DOHH2 (cell line): ENCODE measurements at regions not wholly inside any gene's neighbourhood (a gene's known extent, or its start where the extent isn't known, plus 50 kb on each side); places are given as distances from the start of the nearest gene placed in this dataset.

ENCODE experiments used
- H3F3A ChIP-seq: fragments of 200-600 bp; sonication (generic), shearing (Covaris generic); 2 replicates; pipeline ENCODE4 v1.6.0; 2016; ENCODE audit warnings: antibody characterized with exemption, mild to moderate bottlenecking; ENCODE audit not compliant: control insufficient read depth, insufficient read depth
- H3K27ac ChIP-seq: fragments of 200-600 bp; sonication (generic); 2 replicates; pipeline ENCODE4 v1.5.1; 2014; ENCODE audit warnings: low read depth, mild to moderate bottlenecking, low read length, moderate library complexity
- H3K27me3 ChIP-seq: fragments of 200-600 bp; sonication (generic); 2 replicates; pipeline ENCODE4 v1.6.1; 2014; ENCODE audit warnings: mild to moderate bottlenecking, low read length, mixed read lengths; ENCODE audit not compliant: control insufficient read depth
- H3K36me3 ChIP-seq: fragments of 200-600 bp; sonication (generic); 2 replicates; pipeline ENCODE4 v1.6.1; 2014; ENCODE audit warnings: mild to moderate bottlenecking, low read length, moderate library complexity, mixed read lengths; ENCODE audit not compliant: control insufficient read depth
- H3K4me1 ChIP-seq: fragments of 200-600 bp; sonication (generic); 2 replicates; pipeline ENCODE4 v1.6.1; 2014; ENCODE audit warnings: mild to moderate bottlenecking, low read length, mixed read lengths; ENCODE audit not compliant: control insufficient read depth
- H3K4me2 ChIP-seq: fragments of 200-600 bp; sonication (generic); 2 replicates; pipeline ENCODE4 v1.6.0; 2014; ENCODE audit warnings: mild to moderate bottlenecking, low read length, moderate library complexity
- H3K4me3 ChIP-seq: fragments of 200-600 bp; sonication (generic); 2 replicates; pipeline ENCODE4 v1.5.1; 2014; ENCODE audit warnings: mild to moderate bottlenecking, low read length, mixed read lengths
- H3K79me2 ChIP-seq: fragments of 200-600 bp; sonication (generic); 2 replicates; pipeline ENCODE4 v1.6.1; 2014; ENCODE audit warnings: mild to moderate bottlenecking, low read length, mixed read lengths; ENCODE audit not compliant: control insufficient read depth
- H3K9me2 ChIP-seq: fragments of 200-600 bp; sonication (generic); replicated peaks from 2 replicates; pipeline ENCODE4 v1.6.1; 2014; ENCODE audit warnings: mild to moderate bottlenecking, low read length, mixed read lengths; ENCODE audit not compliant: control insufficient read depth
- H3K9me3 ChIP-seq: fragments of 200-600 bp; sonication (generic); 2 replicates; pipeline ENCODE4 v1.6.1; 2014; ENCODE audit warnings: antibody characterized with exemption, low read length, mixed read lengths; ENCODE audit not compliant: control insufficient read depth, insufficient read depth
- H4K20me1 ChIP-seq: fragments of 200-600 bp; sonication (generic); 2 replicates; pipeline ENCODE4 v1.6.0; 2014; ENCODE audit warnings: low read depth, mild to moderate bottlenecking, antibody characterized with exemption, low read length, moderate library complexity; ENCODE audit not compliant: control insufficient read depth, insufficient read depth
- EZH2phosphoT487 ChIP-seq: fragments of 200-600 bp; sonication (generic); IDR thresholded peaks from 2 replicates; pipeline ENCODE4 v1.6.1; 2017; ENCODE audit warnings: borderline replicate concordance, mild to moderate bottlenecking, antibody characterized with exemption, low read length, moderate library complexity, mixed read lengths
- TF ChIP-seq, protein P1 (sequence below): fragments of 200-600 bp; sonication (generic); IDR thresholded peaks from one replicate; pipeline ENCODE4 v1.5.1; 2014; ENCODE audit warnings: antibody characterized with exemption, mild to moderate bottlenecking, low read depth, low read length; ENCODE audit not compliant: poor library complexity, severe bottlenecking

DNA sequence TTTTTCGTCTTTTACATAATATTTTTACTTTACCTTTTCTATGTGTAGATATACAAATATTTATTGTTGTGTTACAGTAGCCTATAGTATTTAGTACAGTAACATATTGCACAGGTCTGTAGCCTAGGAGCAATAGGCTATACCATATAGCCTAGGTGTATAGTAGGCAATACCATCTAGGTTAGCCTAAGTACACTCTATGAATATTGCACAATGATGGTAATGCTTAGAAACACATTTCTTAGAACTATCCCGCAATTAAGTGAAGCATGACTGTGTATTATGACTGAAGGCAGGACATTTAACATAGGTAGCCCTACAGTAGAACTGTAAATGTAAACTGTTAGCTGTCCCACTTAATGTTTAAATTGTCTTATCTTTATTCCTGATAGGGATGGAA lies 964.3 kb downstream of the SLITRK1 start:
- Histone ChIP-seq H3K4me2 (no peak overlapping the region), H3K9me2 (no peaks in the 10 kb centered on the region), H3K9me3 (no peaks in the 10 kb centered on the region), H3K36me3 (no peaks in the 10 kb centered on the region), H3K79me2 (no peaks in the 10 kb centered on the region), H3F3A (no peaks in the 10 kb centered on the region), H3K27ac (no peak overlapping the region), H3K27me3 (no peaks in the 10 kb centered on the region), H4K20me1 (no peaks in the 10 kb centered on the region), H3K4me1 (no peaks in the 10 kb centered on the region), H3K4me3 (no peak overlapping the region)
- TF ChIP-seq, protein P1, sequence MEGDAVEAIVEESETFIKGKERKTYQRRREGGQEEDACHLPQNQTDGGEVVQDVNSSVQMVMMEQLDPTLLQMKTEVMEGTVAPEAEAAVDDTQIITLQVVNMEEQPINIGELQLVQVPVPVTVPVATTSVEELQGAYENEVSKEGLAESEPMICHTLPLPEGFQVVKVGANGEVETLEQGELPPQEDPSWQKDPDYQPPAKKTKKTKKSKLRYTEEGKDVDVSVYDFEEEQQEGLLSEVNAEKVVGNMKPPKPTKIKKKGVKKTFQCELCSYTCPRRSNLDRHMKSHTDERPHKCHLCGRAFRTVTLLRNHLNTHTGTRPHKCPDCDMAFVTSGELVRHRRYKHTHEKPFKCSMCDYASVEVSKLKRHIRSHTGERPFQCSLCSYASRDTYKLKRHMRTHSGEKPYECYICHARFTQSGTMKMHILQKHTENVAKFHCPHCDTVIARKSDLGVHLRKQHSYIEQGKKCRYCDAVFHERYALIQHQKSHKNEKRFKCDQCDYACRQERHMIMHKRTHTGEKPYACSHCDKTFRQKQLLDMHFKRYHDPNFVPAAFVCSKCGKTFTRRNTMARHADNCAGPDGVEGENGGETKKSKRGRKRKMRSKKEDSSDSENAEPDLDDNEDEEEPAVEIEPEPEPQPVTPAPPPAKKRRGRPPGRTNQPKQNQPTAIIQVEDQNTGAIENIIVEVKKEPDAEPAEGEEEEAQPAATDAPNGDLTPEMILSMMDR, result no peak
- no peak for TF ChIP-seq EZH2phosphoT487

GRCh38 chr13:82912564-82912963 lies 969.7 kb downstream of the SLITRK1 start:
- no peak for TF ChIP-seq EZH2phosphoT487
- TF ChIP-seq, protein P1, result no peak
- no peak overlapping the region for H3K27ac ChIP-seq
- H3K4me1 ChIP-seq, result no peaks in the 10 kb centered on the region
- H3K36me3 ChIP-seq, result no peaks in the 10 kb centered on the region
- H3F3A ChIP-seq, result no peaks in the 10 kb centered on the region
- no peak overlapping the region for H3K4me3 ChIP-seq
- no peaks in the 10 kb centered on the region for H3K9me2 ChIP-seq
- H3K79me2 ChIP-seq, result no peaks in the 10 kb centered on the region
- no peaks in the 10 kb centered on the region for H3K27me3 ChIP-seq
- no peak overlapping the region for H3K4me2 ChIP-seq
- H3K9me3 ChIP-seq, result no peaks in the 10 kb centered on the region
- H4K20me1 ChIP-seq, result no peaks in the 10 kb centered on the region

GRCh38 chr13:82905071-82905470 lies 977.2 kb downstream of the SLITRK1 start:
- H3K4me1 ChIP-seq, result no peaks in the 10 kb centered on the region
- no peak overlapping the region for H3K4me2 ChIP-seq
- H3K27me3 ChIP-seq, result no peaks in the 10 kb centered on the region
- no peaks in the 10 kb centered on the region for H3K9me2 ChIP-seq
- no peaks in the 10 kb centered on the region for H3K79me2 ChIP-seq
- H3K9me3 ChIP-seq, result no peaks in the 10 kb centered on the region
- no peaks in the 10 kb centered on the region for H4K20me1 ChIP-seq
- TF ChIP-seq EZH2phosphoT487, result no peak
- TF ChIP-seq, protein P1, result no peak
- no peak overlapping the region for H3K4me3 ChIP-seq
- no peak overlapping the region for H3K27ac ChIP-seq
- no peaks in the 10 kb centered on the region for H3F3A ChIP-seq
- H3K36me3 ChIP-seq, result no peaks in the 10 kb centered on the region

DNA sequence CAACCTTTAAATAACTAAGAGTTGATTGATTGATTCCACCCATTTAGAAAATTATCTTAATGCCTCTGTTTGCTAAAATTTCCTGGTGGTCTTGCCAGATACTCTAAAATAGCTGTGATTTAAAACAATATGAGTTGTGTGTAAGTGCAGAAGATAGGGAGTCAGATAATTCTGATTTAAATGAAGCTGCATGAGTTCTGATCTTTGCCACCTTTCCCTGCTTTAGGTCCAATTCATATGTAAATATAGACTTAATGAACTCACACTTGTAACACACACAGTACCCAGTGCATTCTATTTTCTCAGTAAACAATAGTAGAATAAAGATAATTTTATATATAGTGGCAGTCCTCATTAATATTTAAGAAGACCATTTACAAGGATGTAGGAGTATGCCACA lies 981.8 kb downstream of the SLITRK1 start:
- TF ChIP-seq, protein P1, result no peak
- no peak for TF ChIP-seq EZH2phosphoT487
- Histone ChIP-seq H3K4me2 (no peak overlapping the region), H3K4me1 (no peaks in the 10 kb centered on the region), H3F3A (no peaks in the 10 kb centered on the region), H3K27me3 (no peaks in the 10 kb centered on the region), H3K79me2 (no peaks in the 10 kb centered on the region), H3K4me3 (no peak overlapping the region), H4K20me1 (no peaks in the 10 kb centered on the region), H3K9me2 (no peaks in the 10 kb centered on the region), H3K9me3 (no peaks in the 10 kb centered on the region), H3K36me3 (no peaks in the 10 kb centered on the region), H3K27ac (no peak overlapping the region)
